WTC11 (cell line): ENCODE measurements at regions not wholly inside any gene's neighbourhood (a gene's known extent, or its start where the extent isn't known, plus 50 kb on each side); places are given as distances from the start of the nearest gene placed in this dataset.
"Not testable (repeated sequence)": the region's sequence is repeated elsewhere in the genome, so short reads cannot be mapped to it uniquely, and the experiment has no call there.

Experiments used
- ATAC-seq: fragments of 200-7000 bp; cut with Tn5 transposase; 2 replicates; pipeline ENCODE4 v1.10.0; 2021; ENCODE audit warnings: mild to moderate bottlenecking, moderate library complexity
- CTCF ChIA-PET: fragments of 300-600 bp; sonication (Branson Sonifier 250); formaldehyde crosslinking; loops from one replicate; lab custom pipeline; 2021; ENCODE audit warnings: antibody characterized with exemption; lab: Charles Lee
- POLR2A ChIA-PET: fragments of 350-600 bp; sonication (Branson Sonifier 250); formaldehyde crosslinking; loops from one replicate; lab custom pipeline; 2021; ENCODE audit warnings: antibody characterized with exemption; lab: Charles Lee
- DNase-seq: peaks from one replicate; pipeline ENCODE4 v3.0.0; 2021; ENCODE audit warnings: low spot score
- H3K27ac Mint-ChIP-seq: 2 replicates; pipeline ENCODE4 v1.8.0; 2021; ENCODE audit warnings: mixed read lengths
- H3K27me3 Mint-ChIP-seq: 2 replicates; pipeline ENCODE4 v1.8.0; 2021; ENCODE audit warnings: low read depth, mild to moderate bottlenecking, moderate library complexity, mixed read lengths
- H3K36me3 Mint-ChIP-seq: 2 replicates; pipeline ENCODE4 v1.8.0; 2021; ENCODE audit warnings: mixed read lengths
- H3K4me1 Mint-ChIP-seq: 2 replicates; pipeline ENCODE4 v1.8.0; 2022; ENCODE audit warnings: mixed read lengths
- H3K4me3 Mint-ChIP-seq: 2 replicates; pipeline ENCODE4 v1.8.0; 2021; ENCODE audit warnings: mild to moderate bottlenecking, moderate library complexity, mixed read lengths
- H3K9me3 Mint-ChIP-seq: 2 replicates; pipeline ENCODE4 v1.8.0; 2021; ENCODE audit warnings: mixed read lengths
- CREM ChIP-seq: sonication (generic); formaldehyde crosslinking; IDR thresholded peaks from 2 replicates; pipeline ENCODE4 v1.8.1; 2022; ENCODE audit warnings: mild to moderate bottlenecking, missing genetic modification reagents, moderate library complexity
- GABPB1 ChIP-seq: sonication (generic); formaldehyde crosslinking; IDR thresholded peaks from 2 replicates; pipeline ENCODE4 v1.8.1; 2023; ENCODE audit warnings: mild to moderate bottlenecking, missing genetic modification reagents
- JAZF1 ChIP-seq: fragments of 250-450 bp; sonication (Bioruptor Pico); IDR thresholded peaks from 2 replicates; pipeline ENCODE4 v1.9.0; 2021; ENCODE audit warnings: moderate library complexity, mild to moderate bottlenecking, inconsistent platforms
- NFE2L1 ChIP-seq: sonication (generic); formaldehyde crosslinking; IDR thresholded peaks from 2 replicates; pipeline ENCODE4 v1.8.1; 2023; ENCODE audit warnings: missing genetic modification reagents
- RELA ChIP-seq: sonication (generic); formaldehyde crosslinking; IDR thresholded peaks from 2 replicates; pipeline ENCODE4 v1.8.1; 2022; ENCODE audit warnings: missing genetic modification reagents, mild to moderate bottlenecking, borderline replicate concordance
- SOX15 ChIP-seq: fragments of 250-450 bp; sonication (Bioruptor Pico); IDR thresholded peaks from 2 replicates; pipeline ENCODE4 v1.9.0; 2021; ENCODE audit warnings: mild to moderate bottlenecking
- TCF7 ChIP-seq: sonication (generic); formaldehyde crosslinking; IDR thresholded peaks from 2 replicates; pipeline ENCODE4 v1.8.0; 2022; ENCODE audit warnings: mild to moderate bottlenecking, low read depth, missing genetic modification reagents, moderate library complexity
- TP53 ChIP-seq: sonication (generic); formaldehyde crosslinking; IDR thresholded peaks from 2 replicates; pipeline ENCODE4 v1.8.1; 2023; ENCODE audit warnings: mild to moderate bottlenecking, missing genetic modification reagents
- ZNF219 ChIP-seq: sonication (generic); formaldehyde crosslinking; IDR thresholded peaks from 2 replicates; pipeline ENCODE4 v1.8.0; 2023; ENCODE audit warnings: missing genetic modification reagents, mild to moderate bottlenecking, borderline replicate concordance
- ZNF263 ChIP-seq: sonication (generic); formaldehyde crosslinking; IDR thresholded peaks from 2 replicates; pipeline ENCODE4 v1.8.1; 2022; ENCODE audit warnings: low read depth, mild to moderate bottlenecking, moderate library complexity, missing genetic modification reagents
- ZNF396 ChIP-seq: fragments of 250-450 bp; sonication (Bioruptor Pico); IDR thresholded peaks from 2 replicates; pipeline ENCODE4 v1.8.0; 2021; ENCODE audit warnings: mild to moderate bottlenecking, moderate library complexity, borderline replicate concordance
- ZNF671 ChIP-seq: fragments of 250-450 bp; sonication (Bioruptor Pico); IDR thresholded peaks from 2 replicates; pipeline ENCODE4 v1.8.0; 2021; ENCODE audit warnings: mild to moderate bottlenecking
- TF ChIP-seq, protein P1 (sequence below): fragments of 250-450 bp; sonication (Bioruptor Pico); IDR thresholded peaks from 2 replicates; pipeline ENCODE4 v1.9.0; 2021; ENCODE audit warnings: mild to moderate bottlenecking, borderline replicate concordance
- TF ChIP-seq, protein P2 (sequence below): sonication (generic); formaldehyde crosslinking; IDR thresholded peaks from 2 replicates; pipeline ENCODE4 v1.8.1; 2022; ENCODE audit warnings: low read depth, missing genetic modification reagents, borderline replicate concordance
- TF ChIP-seq, protein P3 (sequence below): sonication (generic); formaldehyde crosslinking; IDR thresholded peaks from 2 replicates; pipeline ENCODE4 v1.8.1; 2022; ENCODE audit warnings: mild to moderate bottlenecking, moderate library complexity, missing genetic modification reagents
- TF ChIP-seq, protein P4 (sequence below): sonication (generic); formaldehyde crosslinking; IDR thresholded peaks from 2 replicates; pipeline ENCODE4 v1.8.1; 2023; ENCODE audit warnings: mild to moderate bottlenecking, missing genetic modification reagents
- TF ChIP-seq, protein P5 (sequence below): fragments of 250-450 bp; sonication (Bioruptor Pico); IDR thresholded peaks from 2 replicates; pipeline ENCODE4 v1.8.0; 2021; ENCODE audit warnings: mild to moderate bottlenecking
- TF ChIP-seq, protein P6 (sequence below): fragments of 250-450 bp; sonication (Bioruptor Pico); IDR thresholded peaks from 2 replicates; pipeline ENCODE4 v1.9.0; 2021; ENCODE audit warnings: moderate library complexity, mild to moderate bottlenecking, inconsistent platforms, borderline replicate concordance

DNA sequence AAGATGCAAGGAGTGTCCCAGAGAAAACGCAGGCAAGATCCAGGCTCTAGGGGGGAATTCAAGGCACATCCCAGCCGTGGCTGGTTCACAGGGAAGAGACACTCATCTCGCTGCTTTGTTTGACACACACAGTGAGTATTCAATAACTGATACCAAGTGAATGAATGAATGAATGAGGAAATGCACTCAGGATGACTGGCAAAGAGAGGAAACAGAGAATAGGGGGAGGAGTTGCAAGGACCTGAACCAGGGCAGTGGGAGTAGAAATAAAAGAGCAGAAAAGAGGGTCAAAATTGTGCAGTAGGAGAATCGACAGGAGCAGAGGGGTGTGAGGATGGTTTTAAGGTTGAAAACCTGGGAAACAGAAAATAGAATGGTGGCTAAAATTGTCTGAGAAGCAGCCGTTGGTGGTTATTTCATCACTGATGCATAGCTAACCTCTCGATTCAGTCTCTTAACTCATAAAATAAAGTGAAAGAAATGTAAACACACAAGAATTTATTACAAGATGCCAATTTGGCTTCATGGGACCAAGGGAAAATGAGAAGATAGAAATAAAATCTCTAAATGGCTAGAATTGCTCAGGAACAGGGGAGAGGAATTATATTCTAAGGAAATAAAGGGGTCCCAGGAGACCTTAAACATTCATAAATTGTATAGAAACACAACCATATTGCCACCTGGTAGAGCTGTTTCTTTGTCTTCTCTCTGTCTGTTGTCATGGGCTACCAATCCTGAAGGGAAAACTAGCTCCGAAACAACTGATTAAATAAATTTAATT lies 63.9 kb upstream of the PHLPP1 start (continued):
- TF ChIP-seq, protein P1, sequence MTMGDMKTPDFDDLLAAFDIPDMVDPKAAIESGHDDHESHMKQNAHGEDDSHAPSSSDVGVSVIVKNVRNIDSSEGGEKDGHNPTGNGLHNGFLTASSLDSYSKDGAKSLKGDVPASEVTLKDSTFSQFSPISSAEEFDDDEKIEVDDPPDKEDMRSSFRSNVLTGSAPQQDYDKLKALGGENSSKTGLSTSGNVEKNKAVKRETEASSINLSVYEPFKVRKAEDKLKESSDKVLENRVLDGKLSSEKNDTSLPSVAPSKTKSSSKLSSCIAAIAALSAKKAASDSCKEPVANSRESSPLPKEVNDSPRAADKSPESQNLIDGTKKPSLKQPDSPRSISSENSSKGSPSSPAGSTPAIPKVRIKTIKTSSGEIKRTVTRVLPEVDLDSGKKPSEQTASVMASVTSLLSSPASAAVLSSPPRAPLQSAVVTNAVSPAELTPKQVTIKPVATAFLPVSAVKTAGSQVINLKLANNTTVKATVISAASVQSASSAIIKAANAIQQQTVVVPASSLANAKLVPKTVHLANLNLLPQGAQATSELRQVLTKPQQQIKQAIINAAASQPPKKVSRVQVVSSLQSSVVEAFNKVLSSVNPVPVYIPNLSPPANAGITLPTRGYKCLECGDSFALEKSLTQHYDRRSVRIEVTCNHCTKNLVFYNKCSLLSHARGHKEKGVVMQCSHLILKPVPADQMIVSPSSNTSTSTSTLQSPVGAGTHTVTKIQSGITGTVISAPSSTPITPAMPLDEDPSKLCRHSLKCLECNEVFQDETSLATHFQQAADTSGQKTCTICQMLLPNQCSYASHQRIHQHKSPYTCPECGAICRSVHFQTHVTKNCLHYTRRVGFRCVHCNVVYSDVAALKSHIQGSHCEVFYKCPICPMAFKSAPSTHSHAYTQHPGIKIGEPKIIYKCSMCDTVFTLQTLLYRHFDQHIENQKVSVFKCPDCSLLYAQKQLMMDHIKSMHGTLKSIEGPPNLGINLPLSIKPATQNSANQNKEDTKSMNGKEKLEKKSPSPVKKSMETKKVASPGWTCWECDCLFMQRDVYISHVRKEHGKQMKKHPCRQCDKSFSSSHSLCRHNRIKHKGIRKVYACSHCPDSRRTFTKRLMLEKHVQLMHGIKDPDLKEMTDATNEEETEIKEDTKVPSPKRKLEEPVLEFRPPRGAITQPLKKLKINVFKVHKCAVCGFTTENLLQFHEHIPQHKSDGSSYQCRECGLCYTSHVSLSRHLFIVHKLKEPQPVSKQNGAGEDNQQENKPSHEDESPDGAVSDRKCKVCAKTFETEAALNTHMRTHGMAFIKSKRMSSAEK (CRISPR knock-in tag), result no peak
- TF ChIP-seq, all 79 proteins: peak for 0

DNA sequence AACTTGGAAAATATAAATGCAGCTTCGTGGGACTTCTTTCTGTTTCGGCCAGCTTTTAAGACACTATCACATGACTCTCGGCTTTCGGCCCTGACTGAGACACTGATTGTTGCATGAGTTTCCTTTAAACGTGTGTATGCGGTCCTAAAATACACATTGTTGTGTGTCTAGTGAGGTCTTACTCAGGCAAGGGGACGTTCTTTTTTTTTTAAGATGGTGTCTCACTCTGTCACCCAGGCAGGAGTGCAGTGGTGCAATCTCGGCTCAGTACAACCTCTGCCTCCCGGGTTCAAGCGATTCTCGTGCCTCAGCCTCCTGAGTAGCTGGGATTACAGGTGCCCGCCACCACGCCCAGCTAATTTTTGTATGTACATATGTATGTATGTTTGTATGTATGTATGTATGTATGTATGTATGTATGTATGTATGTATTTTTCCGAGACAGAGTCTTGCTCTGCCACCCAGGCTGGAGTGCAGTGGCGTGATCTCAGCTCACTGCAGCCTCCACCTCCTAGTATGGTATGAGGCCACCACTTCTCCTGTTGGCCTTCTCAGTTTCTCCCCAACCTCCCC lies 63.2 kb upstream of the PHLPP1 start:
- H3K36me3 Mint-ChIP-seq, H3K27me3 Mint-ChIP-seq, POLR2A ChIA-PET, H3K9me3 Mint-ChIP-seq, DNase-seq, H3K27ac Mint-ChIP-seq, ATAC-seq, H3K4me3 Mint-ChIP-seq: not testable (repeated sequence)
- CTCF ChIA-PET, result interaction anchor here (1.0 to 1.4 kb wide), 2 partner anchors 14 to 68 kb away, joined by 4 read pairs; no protein-coding TSS in a partner anchor
- peaks cover 10% of the 10 kb centered on the region for H3K4me1 Mint-ChIP-seq

DNA sequence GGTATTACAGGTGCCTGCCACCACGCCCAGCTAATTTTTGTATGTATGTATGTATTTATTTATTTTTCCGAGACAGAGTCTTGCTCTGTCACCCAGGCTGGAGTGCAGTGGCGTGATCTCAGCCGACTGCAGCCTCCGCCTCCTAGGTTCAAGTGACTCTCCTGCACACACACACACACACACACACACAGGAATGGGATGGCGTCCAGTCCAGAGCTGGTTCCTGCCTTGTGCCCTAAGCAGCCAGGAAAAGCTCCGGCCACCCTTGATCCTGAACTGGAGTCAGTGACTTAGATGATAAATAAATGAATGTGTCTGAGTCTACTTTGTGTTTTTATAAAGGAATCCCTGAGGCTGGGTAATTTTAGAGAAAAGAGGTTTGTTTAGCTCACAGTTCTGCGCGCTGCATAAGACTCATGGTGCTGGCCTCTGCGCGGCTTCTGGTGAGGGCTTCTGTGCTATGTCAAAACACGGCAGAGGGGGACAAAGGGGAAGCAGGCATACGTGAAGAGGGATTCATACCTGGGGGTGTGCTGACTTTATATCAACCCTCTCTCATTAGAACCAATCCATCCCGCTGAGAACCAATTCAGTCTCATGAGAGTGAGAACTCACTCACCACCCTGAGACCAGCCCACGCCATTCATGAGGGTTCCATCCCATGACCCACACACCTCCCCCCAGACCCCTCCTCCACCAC lies 59.7 kb upstream of the PHLPP1 start:
- Mint-ChIP-seq H3K36me3 (no peaks in the 10 kb centered on the region), H3K27ac (no peak overlapping the region), H3K4me1 (no peaks in the 10 kb centered on the region), H3K4me3 (no peak overlapping the region), H3K27me3 (no peaks in the 10 kb centered on the region; the same call in 1 of the 2 replicates), H3K9me3 (peaks cover 5% of the 10 kb centered on the region)
- DNase-seq (no peak), ATAC-seq (no peak)
- POLR2A ChIA-PET, result no interaction called here
- CTCF ChIA-PET, result no interaction called here
- no peak for TF ChIP-seq TCF7 (CRISPR knock-in tag)
- TF ChIP-seq, protein P2, sequence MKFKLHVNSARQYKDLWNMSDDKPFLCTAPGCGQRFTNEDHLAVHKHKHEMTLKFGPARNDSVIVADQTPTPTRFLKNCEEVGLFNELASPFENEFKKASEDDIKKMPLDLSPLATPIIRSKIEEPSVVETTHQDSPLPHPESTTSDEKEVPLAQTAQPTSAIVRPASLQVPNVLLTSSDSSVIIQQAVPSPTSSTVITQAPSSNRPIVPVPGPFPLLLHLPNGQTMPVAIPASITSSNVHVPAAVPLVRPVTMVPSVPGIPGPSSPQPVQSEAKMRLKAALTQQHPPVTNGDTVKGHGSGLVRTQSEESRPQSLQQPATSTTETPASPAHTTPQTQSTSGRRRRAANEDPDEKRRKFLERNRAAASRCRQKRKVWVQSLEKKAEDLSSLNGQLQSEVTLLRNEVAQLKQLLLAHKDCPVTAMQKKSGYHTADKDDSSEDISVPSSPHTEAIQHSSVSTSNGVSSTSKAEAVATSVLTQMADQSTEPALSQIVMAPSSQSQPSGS (CRISPR knock-in tag), result no peak
- TF ChIP-seq GABPB1 (CRISPR knock-in tag), result no peak
- TF ChIP-seq ZNF219, result no peak
- TF ChIP-seq, protein P3, sequence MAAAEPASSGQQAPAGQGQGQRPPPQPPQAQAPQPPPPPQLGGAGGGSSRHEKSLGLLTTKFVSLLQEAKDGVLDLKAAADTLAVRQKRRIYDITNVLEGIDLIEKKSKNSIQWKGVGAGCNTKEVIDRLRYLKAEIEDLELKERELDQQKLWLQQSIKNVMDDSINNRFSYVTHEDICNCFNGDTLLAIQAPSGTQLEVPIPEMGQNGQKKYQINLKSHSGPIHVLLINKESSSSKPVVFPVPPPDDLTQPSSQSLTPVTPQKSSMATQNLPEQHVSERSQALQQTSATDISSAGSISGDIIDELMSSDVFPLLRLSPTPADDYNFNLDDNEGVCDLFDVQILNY (CRISPR knock-in tag), result no peak
- no peak for TF ChIP-seq ZNF263 (CRISPR knock-in tag)
- TF ChIP-seq ZNF396, result no peak
- no peak for TF ChIP-seq NFE2L1 (CRISPR knock-in tag)
- TF ChIP-seq RELA, result no peak
- no peak for TF ChIP-seq SOX15 (CRISPR knock-in tag)
- no peak for TF ChIP-seq TP53 (CRISPR knock-in tag)
- no peak for TF ChIP-seq CREM (CRISPR knock-in tag)
- TF ChIP-seq, protein P4, sequence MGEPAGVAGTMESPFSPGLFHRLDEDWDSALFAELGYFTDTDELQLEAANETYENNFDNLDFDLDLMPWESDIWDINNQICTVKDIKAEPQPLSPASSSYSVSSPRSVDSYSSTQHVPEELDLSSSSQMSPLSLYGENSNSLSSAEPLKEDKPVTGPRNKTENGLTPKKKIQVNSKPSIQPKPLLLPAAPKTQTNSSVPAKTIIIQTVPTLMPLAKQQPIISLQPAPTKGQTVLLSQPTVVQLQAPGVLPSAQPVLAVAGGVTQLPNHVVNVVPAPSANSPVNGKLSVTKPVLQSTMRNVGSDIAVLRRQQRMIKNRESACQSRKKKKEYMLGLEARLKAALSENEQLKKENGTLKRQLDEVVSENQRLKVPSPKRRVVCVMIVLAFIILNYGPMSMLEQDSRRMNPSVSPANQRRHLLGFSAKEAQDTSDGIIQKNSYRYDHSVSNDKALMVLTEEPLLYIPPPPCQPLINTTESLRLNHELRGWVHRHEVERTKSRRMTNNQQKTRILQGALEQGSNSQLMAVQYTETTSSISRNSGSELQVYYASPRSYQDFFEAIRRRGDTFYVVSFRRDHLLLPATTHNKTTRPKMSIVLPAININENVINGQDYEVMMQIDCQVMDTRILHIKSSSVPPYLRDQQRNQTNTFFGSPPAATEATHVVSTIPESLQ (CRISPR knock-in tag), result no peak
- no peak for TF ChIP-seq JAZF1 (CRISPR knock-in tag)
- TF ChIP-seq, protein P5, sequence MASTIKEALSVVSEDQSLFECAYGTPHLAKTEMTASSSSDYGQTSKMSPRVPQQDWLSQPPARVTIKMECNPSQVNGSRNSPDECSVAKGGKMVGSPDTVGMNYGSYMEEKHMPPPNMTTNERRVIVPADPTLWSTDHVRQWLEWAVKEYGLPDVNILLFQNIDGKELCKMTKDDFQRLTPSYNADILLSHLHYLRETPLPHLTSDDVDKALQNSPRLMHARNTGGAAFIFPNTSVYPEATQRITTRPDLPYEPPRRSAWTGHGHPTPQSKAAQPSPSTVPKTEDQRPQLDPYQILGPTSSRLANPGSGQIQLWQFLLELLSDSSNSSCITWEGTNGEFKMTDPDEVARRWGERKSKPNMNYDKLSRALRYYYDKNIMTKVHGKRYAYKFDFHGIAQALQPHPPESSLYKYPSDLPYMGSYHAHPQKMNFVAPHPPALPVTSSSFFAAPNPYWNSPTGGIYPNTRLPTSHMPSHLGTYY (CRISPR knock-in tag), result no peak
- no peak for TF ChIP-seq ZNF671 (CRISPR knock-in tag)
- TF ChIP-seq, protein P6, sequence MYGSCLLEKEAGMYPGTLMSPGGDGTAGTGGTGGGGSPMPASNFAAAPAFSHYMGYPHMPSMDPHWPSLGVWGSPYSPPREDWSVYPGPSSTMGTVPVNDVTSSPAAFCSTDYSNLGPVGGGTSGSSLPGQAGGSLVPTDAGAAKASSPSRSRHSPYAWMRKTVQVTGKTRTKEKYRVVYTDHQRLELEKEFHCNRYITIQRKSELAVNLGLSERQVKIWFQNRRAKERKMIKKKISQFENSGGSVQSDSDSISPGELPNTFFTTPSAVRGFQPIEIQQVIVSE (CRISPR knock-in tag), result no peak
